Hepatocyte (in vitro differentiated cells): ENCODE measurements at regions not wholly inside any gene's neighbourhood (a gene's known extent, or its start where the extent isn't known, plus 50 kb on each side); places are given as distances from the start of the nearest gene placed in this dataset.
A peak's percentile ranks its signal among the peaks of the same experiment; 100 is the strongest.

Source experiments
- DNase-seq: peaks from one replicate; pipeline ENCODE4 v3.0.0-alpha.2; 2016; ENCODE audit warnings: low spot score
- H2AFZ ChIP-seq: fragments of 200-600 bp; sonication (generic); 2 replicates; pipeline ENCODE4 v1.6.0; 2016; ENCODE audit warnings: antibody characterized with exemption, mild to moderate bottlenecking
- H3K27ac ChIP-seq: fragments of 200-600 bp; sonication (generic); 2 replicates; pipeline ENCODE4 v1.5.1; 2016; ENCODE audit warnings: mild to moderate bottlenecking
- H3K27me3 ChIP-seq: fragments of 200-600 bp; sonication (generic); 2 replicates; pipeline ENCODE4 v1.6.1; 2016
- H3K36me3 ChIP-seq: fragments of 200-600 bp; sonication (generic); replicated peaks from 2 replicates; pipeline ENCODE4 v1.5.1; 2016; ENCODE audit warnings: low read depth; ENCODE audit not compliant: insufficient read depth
- H3K4me1 ChIP-seq: fragments of 200-600 bp; sonication (generic); 2 replicates; pipeline ENCODE4 v1.5.1; 2016; ENCODE audit warnings: mild to moderate bottlenecking, moderate library complexity; ENCODE audit not compliant: insufficient read depth
- H3K4me2 ChIP-seq: fragments of 200-600 bp; sonication (generic); 2 replicates; pipeline ENCODE4 v1.6.0; 2016
- H3K4me3 ChIP-seq: fragments of 200-600 bp; sonication (generic); 2 replicates; pipeline ENCODE4 v1.5.1; 2016; ENCODE audit warnings: mild to moderate bottlenecking
- H3K79me2 ChIP-seq: fragments of 200-600 bp; sonication (generic); 2 replicates; pipeline ENCODE4 v1.6.0; 2017; ENCODE audit warnings: mild to moderate bottlenecking
- H3K9me2 ChIP-seq: fragments of 200-600 bp; sonication (generic); replicated peaks from 2 replicates; pipeline ENCODE4 v1.6.0; 2017; ENCODE audit warnings: mild to moderate bottlenecking; ENCODE audit not compliant: insufficient read depth
- H3K9me3 ChIP-seq: fragments of 200-600 bp; sonication (generic); 2 replicates; pipeline ENCODE4 v1.5.1; 2016; ENCODE audit warnings: low read depth, mild to moderate bottlenecking
- H4K20me1 ChIP-seq: fragments of 200-600 bp; sonication (generic); 2 replicates; pipeline ENCODE4 v1.6.0; 2016; ENCODE audit warnings: mild to moderate bottlenecking; ENCODE audit not compliant: insufficient read depth, poor library complexity, severe bottlenecking
- EZH2 ChIP-seq: fragments of 200-600 bp; sonication (generic); IDR thresholded peaks from 2 replicates; pipeline ENCODE4 v1.6.1; 2016; ENCODE audit warnings: antibody characterized with exemption, mild to moderate bottlenecking, borderline replicate concordance
- EZH2phosphoT487 ChIP-seq: fragments of 200-600 bp; sonication (generic); IDR thresholded peaks from one replicate; pipeline ENCODE4 v1.6.1; 2018; ENCODE audit warnings: antibody characterized with exemption, mild to moderate bottlenecking, low read depth, moderate library complexity; ENCODE audit not compliant: unreplicated experiment, severe bottlenecking
- WGBS: methylation state at CpG from one replicate; pipeline ENCODE4 v1.1.6; 2016; ENCODE audit warnings: low lambda C conversion rate; ENCODE audit errors: missing lambda C conversion rate; 5-methylcytosine and 5-hydroxymethylcytosine counted together
- TF ChIP-seq, protein P1 (sequence below): fragments of 200-600 bp; sonication (generic); IDR thresholded peaks from 2 replicates; pipeline ENCODE4 v1.5.1; 2016; ENCODE audit warnings: antibody characterized with exemption, mild to moderate bottlenecking; ENCODE audit not compliant: poor library complexity

DNA sequence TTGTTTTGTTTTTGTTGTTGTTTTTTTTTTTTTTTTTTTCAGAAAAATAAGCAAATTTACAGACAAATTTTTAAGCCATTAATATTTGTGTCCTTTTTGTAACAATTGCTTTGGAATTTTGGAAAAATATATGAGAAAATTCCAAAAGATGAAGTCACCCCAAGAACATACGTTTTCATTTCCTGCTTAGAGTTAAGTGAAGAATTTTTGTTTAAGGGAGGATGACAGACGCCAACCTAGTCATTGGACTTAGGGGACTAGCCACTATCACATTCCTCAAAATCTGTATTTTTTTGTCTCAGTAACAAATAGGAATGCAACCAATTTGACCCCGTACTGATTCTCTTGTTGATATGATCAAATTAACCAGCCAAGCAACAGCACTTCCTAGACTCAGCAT is 433.9 kb upstream of the SLC30A5 start:
- Histone ChIP-seq H3K4me1 (no peaks in the 10 kb centered on the region), H4K20me1 (no peaks in the 10 kb centered on the region), H3K4me3 (no peak overlapping the region), H3K36me3 (no peaks in the 10 kb centered on the region), H3K79me2 (no peaks in the 10 kb centered on the region), H3K27me3 (no peaks in the 10 kb centered on the region), H3K9me3 (no peaks in the 10 kb centered on the region), H2AFZ (no peak overlapping the region), H3K27ac (no peak overlapping the region), H3K9me2 (no peaks in the 10 kb centered on the region), H3K4me2 (no peak overlapping the region)
- TF ChIP-seq EZH2phosphoT487 (no peak), EZH2 (no peak)
- TF ChIP-seq, protein P1, sequence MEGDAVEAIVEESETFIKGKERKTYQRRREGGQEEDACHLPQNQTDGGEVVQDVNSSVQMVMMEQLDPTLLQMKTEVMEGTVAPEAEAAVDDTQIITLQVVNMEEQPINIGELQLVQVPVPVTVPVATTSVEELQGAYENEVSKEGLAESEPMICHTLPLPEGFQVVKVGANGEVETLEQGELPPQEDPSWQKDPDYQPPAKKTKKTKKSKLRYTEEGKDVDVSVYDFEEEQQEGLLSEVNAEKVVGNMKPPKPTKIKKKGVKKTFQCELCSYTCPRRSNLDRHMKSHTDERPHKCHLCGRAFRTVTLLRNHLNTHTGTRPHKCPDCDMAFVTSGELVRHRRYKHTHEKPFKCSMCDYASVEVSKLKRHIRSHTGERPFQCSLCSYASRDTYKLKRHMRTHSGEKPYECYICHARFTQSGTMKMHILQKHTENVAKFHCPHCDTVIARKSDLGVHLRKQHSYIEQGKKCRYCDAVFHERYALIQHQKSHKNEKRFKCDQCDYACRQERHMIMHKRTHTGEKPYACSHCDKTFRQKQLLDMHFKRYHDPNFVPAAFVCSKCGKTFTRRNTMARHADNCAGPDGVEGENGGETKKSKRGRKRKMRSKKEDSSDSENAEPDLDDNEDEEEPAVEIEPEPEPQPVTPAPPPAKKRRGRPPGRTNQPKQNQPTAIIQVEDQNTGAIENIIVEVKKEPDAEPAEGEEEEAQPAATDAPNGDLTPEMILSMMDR = no peak
- no peak for DNase-seq
- 86% methylated on average over 3 of the region's 3 CpGs for WGBS

DNA sequence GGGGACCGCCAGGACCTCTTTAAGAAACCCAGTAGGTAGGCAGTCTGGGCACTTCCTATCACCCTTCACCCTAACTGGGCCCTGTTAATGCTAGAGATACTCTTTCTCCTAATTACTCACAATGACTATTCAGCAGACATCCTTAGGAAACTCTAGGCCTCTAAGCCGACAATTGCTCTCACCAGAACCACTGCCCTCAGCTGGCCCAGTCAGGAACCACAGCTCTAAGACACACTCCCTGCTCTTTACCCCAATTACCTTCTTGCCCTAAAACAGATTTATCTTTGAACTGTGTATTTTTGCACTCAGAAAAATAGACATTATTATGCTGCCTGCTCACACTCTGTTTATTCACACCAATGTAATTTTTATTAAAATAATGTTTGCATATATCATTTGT is 432.6 kb upstream of the SLC30A5 start:
- Histone ChIP-seq H2AFZ (no peak overlapping the region), H3K27me3 (no peaks in the 10 kb centered on the region), H3K79me2 (no peaks in the 10 kb centered on the region), H3K4me3 (no peak overlapping the region), H3K27ac (no peak overlapping the region), H4K20me1 (no peaks in the 10 kb centered on the region), H3K9me3 (no peaks in the 10 kb centered on the region), H3K4me2 (no peak overlapping the region), H3K4me1 (no peaks in the 10 kb centered on the region), H3K36me3 (no peaks in the 10 kb centered on the region), H3K9me2 (no peaks in the 10 kb centered on the region)
- DNase-seq = peak; percentile 35
- WGBS = 82% methylated on average over 2 of the region's 2 CpGs
- TF ChIP-seq, protein P1 = peak; percentile 30
- TF ChIP-seq EZH2phosphoT487 = no peak
- TF ChIP-seq EZH2 = no peak

DNA sequence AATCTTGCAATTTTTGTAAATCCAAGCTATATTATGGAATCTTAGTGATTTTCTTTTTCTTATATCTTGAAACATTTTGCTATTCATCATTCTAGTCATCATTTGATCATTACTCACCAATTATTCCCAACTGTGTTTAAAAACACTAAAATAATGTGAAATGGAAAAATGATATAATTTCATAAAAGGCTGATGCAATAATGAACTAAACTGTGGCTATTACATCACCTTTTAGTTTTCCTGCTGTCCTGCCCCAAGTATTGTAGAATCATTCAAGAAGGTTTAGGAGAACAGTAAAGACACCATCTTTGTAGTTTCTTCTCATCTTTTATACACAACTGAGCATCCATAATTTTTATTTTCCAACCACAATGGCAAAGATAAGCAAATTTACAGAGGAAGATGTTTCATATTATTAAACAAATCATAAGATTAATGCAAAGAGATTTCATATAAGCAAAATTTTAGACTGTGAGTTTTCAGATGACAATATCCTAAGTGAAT is 431.0 kb upstream of the SLC30A5 start:
- H4K20me1 ChIP-seq = no peaks in the 10 kb centered on the region
- H3K4me3 ChIP-seq = no peak overlapping the region
- no peak overlapping the region for H3K4me2 ChIP-seq
- no peak overlapping the region for H3K27ac ChIP-seq
- H3K9me3 ChIP-seq = no peaks in the 10 kb centered on the region
- no peaks in the 10 kb centered on the region for H3K4me1 ChIP-seq
- no peaks in the 10 kb centered on the region for H3K36me3 ChIP-seq
- TF ChIP-seq EZH2 (no peak), EZH2phosphoT487 (no peak)
- TF ChIP-seq, protein P1 = no peak
- no peaks in the 10 kb centered on the region for H3K79me2 ChIP-seq
- H3K9me2 ChIP-seq = no peaks in the 10 kb centered on the region
- no peak overlapping the region for H2AFZ ChIP-seq
- DNase-seq = no peak
- no peaks in the 10 kb centered on the region for H3K27me3 ChIP-seq
